GM23338 (cell line): ENCODE measurements at regions not wholly inside any gene's neighbourhood (a gene's known extent, or its start where the extent isn't known, plus 50 kb on each side); places are given as distances from the start of the nearest gene placed in this dataset.

ENCODE experiments used
- ATAC-seq: fragments of 200-7000 bp; cut with Tn5 transposase; 3 replicates; pipeline ENCODE4 v1.9.1; 2020
- DNase-seq: peaks from one replicate; pipeline ENCODE4 v3.0.0-alpha.2; 2015; ENCODE audit warnings: low spot score
- H2AFZ ChIP-seq: fragments of 200-600 bp; sonication (generic); 2 replicates; pipeline ENCODE4 v1.8.0; 2016; ENCODE audit warnings: antibody characterized with exemption, mild to moderate bottlenecking, moderate library complexity
- H3F3A ChIP-seq: fragments of 200-600 bp; sonication (generic); replicated peaks from 2 replicates; pipeline ENCODE4 v1.8.0; 2017; ENCODE audit warnings: antibody characterized with exemption, mixed run types, low read depth
- H3K27ac ChIP-seq: fragments of 200-600 bp; sonication (generic); 2 replicates; pipeline ENCODE4 v1.6.1; 2016; ENCODE audit warnings: low read depth
- H3K27me3 ChIP-seq: fragments of 200-600 bp; sonication (generic); 2 replicates; pipeline ENCODE4 v1.8.0; 2016; ENCODE audit warnings: mild to moderate bottlenecking, mixed run types, moderate library complexity; ENCODE audit not compliant: insufficient read depth
- H3K36me3 ChIP-seq: fragments of 200-600 bp; sonication (generic); 2 replicates; pipeline ENCODE4 v1.8.0; 2016; ENCODE audit warnings: mild to moderate bottlenecking; ENCODE audit not compliant: insufficient read depth
- H3K4me1 ChIP-seq: fragments of 200-600 bp; sonication (generic); 2 replicates; pipeline ENCODE4 v1.8.0; 2016; ENCODE audit warnings: mild to moderate bottlenecking, moderate library complexity; ENCODE audit not compliant: insufficient read depth
- H3K4me2 ChIP-seq: fragments of 200-600 bp; sonication (generic); 2 replicates; pipeline ENCODE4 v1.7.1; 2017; ENCODE audit warnings: mixed run types
- H3K4me3 ChIP-seq: fragments of 200-600 bp; sonication (generic); 2 replicates; pipeline ENCODE4 v1.6.1; 2016; ENCODE audit warnings: mixed run types
- H3K79me2 ChIP-seq: fragments of 200-600 bp; sonication (generic); replicated peaks from 2 replicates; pipeline ENCODE4 v1.8.0; 2017; ENCODE audit warnings: mild to moderate bottlenecking; ENCODE audit not compliant: insufficient read depth
- H3K9me2 ChIP-seq: fragments of 200-600 bp; sonication (generic); 2 replicates; pipeline ENCODE4 v1.8.0; 2017; ENCODE audit not compliant: insufficient read depth
- H4K20me1 ChIP-seq: fragments of 200-600 bp; sonication (generic); replicated peaks from 2 replicates; pipeline ENCODE4 v1.8.0; 2017; ENCODE audit warnings: mild to moderate bottlenecking; ENCODE audit not compliant: insufficient read depth
- H3K27ac Mint-ChIP-seq: 2 replicates; pipeline ENCODE4 v1.8.0; 2020; ENCODE audit warnings: inconsistent platforms, mild to moderate bottlenecking, moderate library complexity, mixed read lengths
- H3K27me3 Mint-ChIP-seq: 3 replicates; pipeline ENCODE4 v1.8.0; 2022; ENCODE audit warnings: low read depth, mild to moderate bottlenecking, moderate library complexity, mixed read lengths, inconsistent platforms; ENCODE audit not compliant: insufficient read depth, poor library complexity
- H3K36me3 Mint-ChIP-seq: 3 replicates; pipeline ENCODE4 v1.8.0; 2021; ENCODE audit warnings: low read depth, mild to moderate bottlenecking, inconsistent platforms, moderate library complexity, mixed read lengths
- H3K4me1 Mint-ChIP-seq: 3 replicates; pipeline ENCODE4 v1.8.0; 2020; ENCODE audit warnings: mild to moderate bottlenecking, inconsistent platforms, mixed read lengths
- H3K4me3 Mint-ChIP-seq: 3 replicates; pipeline ENCODE4 v1.8.0; 2021; ENCODE audit warnings: moderate library complexity, mild to moderate bottlenecking, inconsistent platforms, mixed read lengths
- H3K9me3 Mint-ChIP-seq: 3 replicates; pipeline ENCODE4 v1.8.0; 2020; ENCODE audit warnings: moderate library complexity, mild to moderate bottlenecking, inconsistent platforms, mixed read lengths
- CTCF ChIP-seq, 2 experiments: fragments of 200-600 bp in 1 of 2; sonication (generic) in 1 of 2; conservative IDR thresholded peaks; 2 replicates each; pipeline versions ENCODE4 v1.5.1 to v1.6.1; 2016 to 2017; ENCODE audit warnings: antibody characterized with exemption in 2 of 2, low read depth in 2 of 2, mild to moderate bottlenecking in 2 of 2, moderate library complexity in 1 of 2
- POLR2AphosphoS5 ChIP-seq: IDR thresholded peaks from 2 replicates; pipeline ENCODE4 v1.6.1; 2016; ENCODE audit warnings: antibody characterized with exemption, low read depth
- REST ChIP-seq: IDR thresholded peaks from one replicate; pipeline ENCODE4 v1.6.1; 2018; ENCODE audit warnings: antibody characterized with exemption; ENCODE audit not compliant: unreplicated experiment
- ZNF114 ChIP-seq: fragments of 250-450 bp; sonication (Bioruptor Pico); IDR thresholded peaks from 2 replicates; pipeline ENCODE4 v1.5.0; 2020; ENCODE audit warnings: mild to moderate bottlenecking, moderate library complexity
- ZNF462 ChIP-seq: fragments of 250-450 bp; sonication (Bioruptor Pico); IDR thresholded peaks from 2 replicates; pipeline ENCODE4 v1.5.0; 2020; ENCODE audit warnings: mild to moderate bottlenecking, moderate library complexity

GRCh38 chr14:98162856-98163805, 1108.9 kb downstream of the BCL11B start:
- Histone ChIP-seq H3K4me2 (no peak overlapping the region), H3K4me1 (peaks cover 10% of the 10 kb centered on the region; the same call in 1 of the 2 replicates), H3K9me2 (no peaks in the 10 kb centered on the region), H3K4me3 (no peak overlapping the region), H3K27me3 (no peaks in the 10 kb centered on the region), H3K36me3 (no peaks in the 10 kb centered on the region), H3K79me2 (no peaks in the 10 kb centered on the region), H3F3A (no peaks in the 10 kb centered on the region), H3K27ac (no peak overlapping the region; the same call in 1 of the 2 replicates), H2AFZ (peak overlapping the region; percentile 67; the same call in 1 of the 2 replicates), H4K20me1 (no peaks in the 10 kb centered on the region)
- Mint-ChIP-seq H3K4me1 (peaks cover 12% of the 10 kb centered on the region), H3K4me3 (no peak overlapping the region), H3K9me3 (no peaks in the 10 kb centered on the region), H3K36me3 (no peaks in the 10 kb centered on the region), H3K27me3 (no peaks in the 10 kb centered on the region), H3K27ac (0 out of 2 replicates have a peak overlapping the region, but pooled peaks have one; percentile 19)
- peak; percentile 59 for ATAC-seq
- peak; percentile 46 for DNase-seq
- 0 out of 4 replicates have a peak, but pooled peaks have one; percentile 1 to 12 for TF ChIP-seq CTCF (conservative IDR thresholded peaks at IDR 0.05; ENCODE audit: low read depth in 2 of 2)
- no peak for TF ChIP-seq POLR2AphosphoS5
- no peak for TF ChIP-seq ZNF114 (CRISPR knock-in tag)
- TF ChIP-seq REST: no peak
- TF ChIP-seq ZNF462 (CRISPR knock-in tag): no peak
